ENCODE measurements at regions not wholly inside any gene's neighbourhood (a gene's known extent, or its start where the extent isn't known, plus 50 kb on each side); places are given as distances from the start of the nearest gene placed in this dataset.

DNA sequence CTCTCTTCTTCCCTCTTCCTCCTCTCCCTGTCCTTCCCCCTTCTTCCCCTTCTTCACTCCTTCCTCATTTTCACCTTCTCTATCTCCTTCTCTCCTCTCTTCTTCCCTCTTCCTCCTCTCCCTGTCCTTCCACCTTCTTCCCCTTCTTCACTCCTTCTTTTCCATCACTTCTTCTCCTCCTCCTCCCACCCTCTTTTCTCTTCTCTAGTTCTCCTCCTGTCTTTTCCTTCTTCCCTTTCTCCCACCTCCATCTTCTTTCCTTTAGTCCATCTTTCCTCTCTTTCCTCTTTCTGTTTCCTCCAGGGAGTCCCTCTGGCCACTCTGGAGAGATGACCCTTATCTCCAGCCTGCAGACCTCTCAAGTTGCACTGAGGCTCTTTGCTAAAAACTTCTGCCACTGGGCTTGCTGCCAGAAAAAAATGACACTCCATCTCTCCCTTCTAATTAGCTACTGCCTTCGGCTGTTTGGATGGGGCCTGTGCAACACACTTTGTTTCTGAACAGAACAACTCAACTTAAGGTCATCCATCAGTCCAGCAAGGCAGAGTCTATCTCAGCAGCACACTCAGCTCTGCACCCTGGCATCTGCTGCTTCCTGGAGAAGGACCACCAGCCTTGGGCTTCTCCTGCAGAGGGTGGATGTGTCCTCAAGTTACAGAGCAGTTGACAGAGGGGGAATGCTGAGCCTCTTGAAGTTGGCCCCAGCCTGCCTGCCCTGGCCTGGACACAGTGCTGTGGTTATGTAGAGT lies 538.8 kb downstream of the MATN1 start:
- TF ChIP-seq POLR2A (IDR thresholded peaks at IDR 0.05; ENCODE audit: low read depth) (no peak), POLR2AphosphoS5 (IDR thresholded peaks at IDR 0.05) (no peak), EP300 (IDR thresholded peaks at IDR 0.05) (no peak)
- TF ChIP-seq, protein P1, sequence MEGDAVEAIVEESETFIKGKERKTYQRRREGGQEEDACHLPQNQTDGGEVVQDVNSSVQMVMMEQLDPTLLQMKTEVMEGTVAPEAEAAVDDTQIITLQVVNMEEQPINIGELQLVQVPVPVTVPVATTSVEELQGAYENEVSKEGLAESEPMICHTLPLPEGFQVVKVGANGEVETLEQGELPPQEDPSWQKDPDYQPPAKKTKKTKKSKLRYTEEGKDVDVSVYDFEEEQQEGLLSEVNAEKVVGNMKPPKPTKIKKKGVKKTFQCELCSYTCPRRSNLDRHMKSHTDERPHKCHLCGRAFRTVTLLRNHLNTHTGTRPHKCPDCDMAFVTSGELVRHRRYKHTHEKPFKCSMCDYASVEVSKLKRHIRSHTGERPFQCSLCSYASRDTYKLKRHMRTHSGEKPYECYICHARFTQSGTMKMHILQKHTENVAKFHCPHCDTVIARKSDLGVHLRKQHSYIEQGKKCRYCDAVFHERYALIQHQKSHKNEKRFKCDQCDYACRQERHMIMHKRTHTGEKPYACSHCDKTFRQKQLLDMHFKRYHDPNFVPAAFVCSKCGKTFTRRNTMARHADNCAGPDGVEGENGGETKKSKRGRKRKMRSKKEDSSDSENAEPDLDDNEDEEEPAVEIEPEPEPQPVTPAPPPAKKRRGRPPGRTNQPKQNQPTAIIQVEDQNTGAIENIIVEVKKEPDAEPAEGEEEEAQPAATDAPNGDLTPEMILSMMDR (IDR thresholded peaks at IDR 0.05) = no peak

Data from esophagus muscularis mucosa (tissue), 4 donors.